ENCODE measurements at regions not wholly inside any gene's neighbourhood (a gene's known extent, or its start where the extent isn't known, plus 50 kb on each side); places are given as distances from the start of the nearest gene placed in this dataset.

DNA sequence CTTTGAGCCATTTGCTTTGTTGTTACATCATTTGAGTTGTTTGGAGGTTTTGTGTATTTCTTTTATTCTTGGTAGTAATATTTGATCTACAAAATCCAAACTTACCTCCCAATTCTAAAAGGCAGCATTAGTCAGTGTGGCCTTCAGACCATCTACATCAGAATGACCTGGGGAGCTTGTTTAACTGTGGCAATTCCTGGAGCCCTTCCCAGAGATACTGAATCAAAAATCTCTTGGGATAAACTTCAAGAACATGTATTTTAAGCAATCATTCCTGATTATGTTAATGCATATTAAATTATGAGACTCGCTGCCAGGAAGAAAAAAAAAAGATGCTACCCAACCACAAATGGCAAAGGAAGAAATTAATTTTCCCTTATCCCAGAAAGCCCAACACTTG is 268.9 kb upstream of the PDE4D start:
- no peak overlapping the region for H3K4me3 ChIP-seq (ENCODE audit: low read depth, low read length)
- TF ChIP-seq, protein P1, sequence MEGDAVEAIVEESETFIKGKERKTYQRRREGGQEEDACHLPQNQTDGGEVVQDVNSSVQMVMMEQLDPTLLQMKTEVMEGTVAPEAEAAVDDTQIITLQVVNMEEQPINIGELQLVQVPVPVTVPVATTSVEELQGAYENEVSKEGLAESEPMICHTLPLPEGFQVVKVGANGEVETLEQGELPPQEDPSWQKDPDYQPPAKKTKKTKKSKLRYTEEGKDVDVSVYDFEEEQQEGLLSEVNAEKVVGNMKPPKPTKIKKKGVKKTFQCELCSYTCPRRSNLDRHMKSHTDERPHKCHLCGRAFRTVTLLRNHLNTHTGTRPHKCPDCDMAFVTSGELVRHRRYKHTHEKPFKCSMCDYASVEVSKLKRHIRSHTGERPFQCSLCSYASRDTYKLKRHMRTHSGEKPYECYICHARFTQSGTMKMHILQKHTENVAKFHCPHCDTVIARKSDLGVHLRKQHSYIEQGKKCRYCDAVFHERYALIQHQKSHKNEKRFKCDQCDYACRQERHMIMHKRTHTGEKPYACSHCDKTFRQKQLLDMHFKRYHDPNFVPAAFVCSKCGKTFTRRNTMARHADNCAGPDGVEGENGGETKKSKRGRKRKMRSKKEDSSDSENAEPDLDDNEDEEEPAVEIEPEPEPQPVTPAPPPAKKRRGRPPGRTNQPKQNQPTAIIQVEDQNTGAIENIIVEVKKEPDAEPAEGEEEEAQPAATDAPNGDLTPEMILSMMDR (IDR thresholded peaks at IDR 0.05; ENCODE audit: borderline replicate concordance, insufficient read depth, low read depth, low read length): no peak

DNA sequence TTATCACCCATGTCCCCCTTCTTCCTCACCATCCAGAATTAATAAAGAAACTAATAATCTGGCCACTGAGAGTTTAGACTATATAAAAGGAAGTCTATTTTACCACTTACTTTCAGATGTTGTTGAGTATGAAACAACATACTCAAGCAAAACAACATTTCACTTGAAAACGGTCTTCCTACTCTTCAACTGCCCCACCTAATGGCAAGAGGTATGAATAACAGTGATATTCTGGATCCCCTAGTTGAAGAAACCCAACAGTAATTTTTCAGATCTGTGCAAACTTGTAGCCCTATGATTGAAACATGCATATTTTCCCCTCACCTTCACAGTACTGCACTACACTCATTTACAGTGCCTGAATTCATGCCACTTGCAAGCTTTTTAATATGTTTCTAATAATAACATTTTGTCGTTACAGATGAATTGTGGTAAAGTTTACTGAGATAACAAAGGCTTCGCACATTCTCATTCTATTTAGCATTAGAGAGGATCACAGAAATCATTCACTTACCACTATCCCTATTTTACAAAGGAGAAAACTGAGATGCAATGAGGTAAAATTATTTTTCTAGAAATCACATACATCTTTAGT is 267.9 kb upstream of the PDE4D start:
- no peak overlapping the region for H3K4me3 ChIP-seq (ENCODE audit: low read depth, low read length)
- TF ChIP-seq, protein P1 (IDR thresholded peaks at IDR 0.05; ENCODE audit: borderline replicate concordance, insufficient read depth, low read depth, low read length): peak; percentile 45; the same call in 1 of the 2 replicates

DNA sequence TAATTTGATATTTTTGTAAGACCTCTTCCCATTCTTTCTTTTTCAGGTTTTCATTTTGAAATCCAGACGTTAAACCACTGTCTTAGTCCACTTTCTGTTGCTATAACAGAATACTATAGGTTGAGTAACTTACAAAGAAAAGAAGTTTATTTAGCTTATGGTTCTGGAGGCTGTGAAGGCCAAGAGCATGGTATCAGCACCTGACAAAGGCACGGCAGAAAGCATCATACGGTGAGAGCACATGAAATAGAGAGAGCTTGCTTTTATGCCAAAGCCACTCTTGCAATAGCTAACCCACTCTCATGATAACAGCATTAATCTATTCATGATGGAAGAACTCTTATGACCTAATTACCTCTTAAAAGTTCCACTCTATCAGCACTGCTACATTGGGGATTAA is 255.6 kb upstream of the PDE4D start:
- TF ChIP-seq, protein P1 (IDR thresholded peaks at IDR 0.05; ENCODE audit: borderline replicate concordance, insufficient read depth, low read depth, low read length): no peak
- no peak overlapping the region for H3K4me3 ChIP-seq (ENCODE audit: low read depth, low read length)

DNA sequence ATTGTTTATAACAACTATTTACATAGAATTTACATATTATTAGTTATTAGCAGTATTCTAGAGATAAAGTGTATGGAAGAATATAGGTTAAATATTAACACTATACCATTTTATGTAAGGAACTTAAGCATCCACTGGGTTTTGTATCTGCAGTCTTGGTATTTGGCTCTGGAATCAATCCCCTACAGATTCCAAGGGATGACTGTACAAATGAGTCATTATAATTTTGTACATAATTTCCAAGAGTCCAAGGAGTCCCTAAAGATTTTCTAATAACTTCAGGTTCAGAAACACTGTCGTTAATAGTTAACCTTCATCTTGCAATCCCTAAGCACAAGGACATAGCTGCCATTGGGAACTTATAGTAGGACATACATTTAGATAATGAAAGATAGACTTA is 254.8 kb upstream of the PDE4D start:
- TF ChIP-seq, protein P1 (IDR thresholded peaks at IDR 0.05; ENCODE audit: borderline replicate concordance, insufficient read depth, low read depth, low read length): no peak
- no peak overlapping the region for H3K4me3 ChIP-seq (ENCODE audit: low read depth, low read length)

DNA sequence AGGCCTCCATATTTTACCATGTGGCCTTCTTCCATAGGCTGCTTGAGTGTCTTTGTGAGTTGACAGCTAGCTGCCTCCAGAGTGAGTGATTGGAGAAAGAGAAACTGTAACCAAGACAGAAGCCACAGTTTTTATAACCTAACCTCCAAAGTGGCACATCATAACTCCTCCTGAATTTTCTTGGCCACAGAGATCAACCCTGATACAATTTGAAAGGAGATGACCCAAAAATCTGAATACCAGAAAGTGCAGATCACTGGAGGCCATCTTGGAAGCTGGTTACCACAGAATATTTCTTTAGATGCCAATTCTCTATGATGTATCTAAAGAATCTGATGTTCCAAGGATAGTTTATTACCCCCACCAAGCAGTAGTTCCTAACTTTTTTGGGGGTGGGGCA is 254.3 kb upstream of the PDE4D start:
- no peak overlapping the region for H3K4me3 ChIP-seq (ENCODE audit: low read depth, low read length)
- TF ChIP-seq, protein P1 (IDR thresholded peaks at IDR 0.05; ENCODE audit: borderline replicate concordance, insufficient read depth, low read depth, low read length): no peak

DNA sequence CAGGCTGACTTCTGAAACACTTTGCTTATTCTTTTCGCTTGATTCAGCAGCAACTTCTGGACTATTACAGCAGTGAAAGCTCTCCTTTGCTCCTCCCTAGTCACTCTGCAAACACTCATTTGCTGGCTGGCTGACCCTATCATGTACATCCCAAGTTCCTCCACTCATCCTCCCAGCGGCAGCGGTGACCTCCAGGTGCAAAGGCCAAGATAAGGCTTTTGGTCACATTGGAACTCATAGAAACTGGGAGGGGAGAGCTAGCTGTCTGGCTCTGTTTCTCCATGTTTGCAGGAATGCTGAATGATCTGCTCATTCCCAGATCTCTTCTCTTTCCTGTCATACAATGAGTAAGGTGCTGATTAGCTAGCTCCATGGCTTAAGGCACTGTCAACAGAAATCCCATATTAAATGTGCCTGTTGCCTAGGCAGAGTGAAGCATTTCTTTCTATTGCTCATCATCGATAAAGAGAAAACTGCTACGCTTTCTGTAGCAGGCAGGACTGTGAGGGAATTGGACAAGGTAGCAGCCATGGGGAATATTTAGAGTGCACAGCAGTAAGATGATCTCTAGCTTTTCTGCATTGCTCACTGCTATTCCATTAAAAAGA is 250.5 kb upstream of the PDE4D start:
- TF ChIP-seq, protein P1 (IDR thresholded peaks at IDR 0.05; ENCODE audit: borderline replicate concordance, insufficient read depth, low read depth, low read length): no peak
- H3K4me3 ChIP-seq (ENCODE audit: low read depth, low read length): no peak overlapping the region

DNA sequence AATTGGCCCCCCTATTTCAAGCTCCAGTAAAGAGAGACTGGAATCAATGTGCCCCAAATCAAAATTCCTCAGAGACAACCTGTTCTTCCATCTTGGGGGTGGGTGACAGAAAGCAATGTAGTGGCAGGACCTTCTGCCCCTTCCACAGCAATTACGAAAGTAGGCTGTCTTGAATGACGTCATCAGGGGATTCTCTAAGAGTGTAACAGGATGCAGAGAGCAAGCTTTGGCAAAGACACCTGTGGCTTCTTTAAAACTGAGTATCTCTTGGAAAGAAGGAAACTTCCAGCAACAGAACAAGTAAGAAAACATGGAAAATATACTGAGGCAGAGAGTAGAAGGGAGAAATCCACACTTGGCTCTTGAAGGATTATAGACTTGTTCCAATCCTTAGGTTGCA is 247.6 kb upstream of the PDE4D start:
- TF ChIP-seq, protein P1 (IDR thresholded peaks at IDR 0.05; ENCODE audit: borderline replicate concordance, insufficient read depth, low read depth, low read length): no peak
- H3K4me3 ChIP-seq (ENCODE audit: low read depth, low read length): no peak overlapping the region

All from GM12875 (cell line).